GM12801 (cell line): ENCODE measurements at regions not wholly inside any gene's neighbourhood (a gene's known extent, or its start where the extent isn't known, plus 50 kb on each side); places are given as distances from the start of the nearest gene placed in this dataset.

ENCODE experiments used
- CTCF ChIP-seq: IDR thresholded peaks from one replicate; pipeline ENCODE4 v1.5.1; 2011; ENCODE audit warnings: control low read depth; ENCODE audit not compliant: insufficient read length; ENCODE audit errors: extremely low read depth

GRCh38 chr9:106619211-106619610 is 243.8 kb upstream of the ZNF462 start:
- no peak for TF ChIP-seq CTCF

GRCh38 chr9:106620081-106620480 is 242.9 kb upstream of the ZNF462 start:
- TF ChIP-seq CTCF, result no peak

GRCh38 chr9:106620866-106621265 is 242.1 kb upstream of the ZNF462 start:
- TF ChIP-seq CTCF, result no peak

GRCh38 chr9:106621313-106622163 is 241.4 kb upstream of the ZNF462 start:
- TF ChIP-seq CTCF, result no peak

- TF ChIP-seq CTCF, result no peak
These were observed 240.8 kb upstream of the ZNF462 start for GRCh38 chr9:106622164-106622487.

- no peak for TF ChIP-seq CTCF
These were observed 239.4 kb upstream of the ZNF462 start for GRCh38 chr9:106623558-106623957.

- TF ChIP-seq CTCF, result no peak
These were observed 237.6 kb upstream of the ZNF462 start for GRCh38 chr9:106625259-106625789.
